K562 (cell line): ENCODE measurements at regions not wholly inside any gene's neighbourhood (a gene's known extent, or its start where the extent isn't known, plus 50 kb on each side); places are given as distances from the start of the nearest gene placed in this dataset.
"Not testable (repeated sequence)": the region's sequence is repeated elsewhere in the genome, so short reads cannot be mapped to it uniquely, and the experiment has no call there.

Experiments used
- ATAC-seq: fragments of 200-7000 bp; cut with Tn5 transposase; 3 replicates; pipeline ENCODE4 v1.9.1; 2020; ENCODE audit warnings: moderate library complexity
- BruUV-seq: library from RNA; stranded (reverse); fragments of 400-500 nt; replicated peaks from 2 replicates; lab custom pipeline; 2021; lab: Mats Ljungman, UMichigan
- CTCF ChIA-PET: fragments of 300-600 bp; formaldehyde crosslinking; extraction: SDS; loops from one replicate; lab custom pipeline; 2021; ENCODE audit warnings: low intra/inter-chr PET ratio; lab: Yijun Ruan, JAX
- POLR2A ChIA-PET: fragments of 300-600, 350-650 bp; sonication (Branson Sonifier 250); formaldehyde crosslinking; extraction: SDS; loops from one replicate; lab custom pipeline; 2021; ENCODE audit warnings: antibody characterized with exemption, inconsistent platforms; lab: Yijun Ruan, JAX
- DNase-seq, 4 experiments: peaks; one replicate each; pipeline versions ENCODE4 v3.0.0 to v3.0.0-alpha.2; 2011 to 2018; ENCODE audit warnings: low spot score in 3 of 4, mixed read lengths in 3 of 4; ENCODE audit errors: extremely low read depth in 1 of 4
- FAIRE-seq: peaks from 2 replicates; lab custom pipeline; 2011; peaks lifted over from hg19 to GRCh38; lab: Jason Lieb, UNC
- H2AFZ ChIP-seq: 2 replicates; pipeline ENCODE4 v1.6.0; 2011; ENCODE audit warnings: low read depth, low read length, control low read depth, inconsistent platforms
- H3K27ac ChIP-seq: fragments of 200-600 bp; 3 replicates; pipeline ENCODE4 v1.8.0; 2011; ENCODE audit warnings: low read depth, mild to moderate bottlenecking, control low read depth, inconsistent platforms, low read length, moderate library complexity, mixed read lengths; ENCODE audit errors: extremely low read depth
- H3K27me3 ChIP-seq, 2 experiments: fragments of 300-600 bp in 1 of 2; 2 replicates in 1 of 2; 3 replicates in 1 of 2; pipeline versions ENCODE4 v1.6.0 to v1.8.0; 2011; ENCODE audit warnings: inconsistent platforms in 2 of 2, low read length in 2 of 2, mild to moderate bottlenecking in 1 of 2, mixed read lengths in 1 of 2, moderate library complexity in 1 of 2; ENCODE audit not compliant: control insufficient read depth in 2 of 2, insufficient read depth in 2 of 2
- H3K36me3 ChIP-seq: fragments of 300-600 bp; 3 replicates; pipeline ENCODE4 v1.8.0; 2011; ENCODE audit warnings: mild to moderate bottlenecking, low read length, inconsistent platforms; ENCODE audit not compliant: control insufficient read depth, insufficient read depth
- H3K4me1 ChIP-seq, 2 experiments: fragments of 200-600 bp in 1 of 2; replicated peaks in 1 of 2; 2 replicates in 1 of 2; 3 replicates in 1 of 2; pipeline versions ENCODE4 v1.5.1 to v1.8.0; 2011; ENCODE audit warnings: inconsistent platforms in 2 of 2, low read length in 2 of 2, mild to moderate bottlenecking in 1 of 2, mixed read lengths in 1 of 2, moderate library complexity in 1 of 2; ENCODE audit not compliant: control insufficient read depth in 2 of 2, insufficient read depth in 2 of 2
- H3K4me2 ChIP-seq: 2 replicates; pipeline ENCODE4 v1.6.1; 2011; ENCODE audit warnings: low read length, control low read depth, inconsistent platforms, mixed read lengths; ENCODE audit not compliant: insufficient read depth
- H3K4me3 ChIP-seq: fragments of 200-600 bp; sonication (generic), shearing (Covaris generic); 2 replicates; pipeline ENCODE4 v1.5.1; 2016; ENCODE audit warnings: control low read depth, inconsistent platforms
- H3K79me2 ChIP-seq: fragments of 200-600 bp; 3 replicates; pipeline ENCODE4 v1.8.0; 2011; ENCODE audit warnings: low read length, inconsistent platforms; ENCODE audit not compliant: control insufficient read depth, insufficient read depth
- H3K9ac ChIP-seq, 2 experiments: 2 replicates each; pipeline versions ENCODE4 v1.6.0 to v1.6.1; 2011; ENCODE audit warnings: low read depth in 2 of 2, low read length in 2 of 2, control low read depth in 1 of 2, inconsistent platforms in 1 of 2, mild to moderate bottlenecking in 1 of 2, mixed read lengths in 1 of 2; ENCODE audit not compliant: insufficient read depth in 1 of 2
- H3K9me1 ChIP-seq: one replicate; pipeline ENCODE4 v1.6.0; 2011; ENCODE audit warnings: inconsistent platforms, mild to moderate bottlenecking, low read length, moderate library complexity; ENCODE audit not compliant: control insufficient read depth, insufficient read depth
- H3K9me3 ChIP-seq: replicated peaks from 2 replicates; pipeline ENCODE4 v1.5.1; 2011; ENCODE audit warnings: low read depth, low read length, inconsistent platforms; ENCODE audit not compliant: control insufficient read depth, insufficient read depth
- H4K20me1 ChIP-seq: replicated peaks from 2 replicates; pipeline ENCODE4 v1.6.1; 2011; ENCODE audit warnings: low read length, inconsistent platforms, mixed read lengths; ENCODE audit not compliant: control insufficient read depth, insufficient read depth
- RFX1 ChIP-seq: fragments of 450-650 bp; IDR thresholded peaks from 2 replicates; pipeline ENCODE4 v1.6.1; 2016; ENCODE audit warnings: mild to moderate bottlenecking, moderate library complexity
- WGBS: fragments of 100-300 bp; shearing (Covaris generic); methylation state at CpG from one replicate; pipeline ENCODE4 v1.1.6; 2016; ENCODE audit warnings: low coverage, mixed read lengths; ENCODE audit not compliant: insufficient coverage; ENCODE audit errors: missing lambda C conversion rate; 5-methylcytosine and 5-hydroxymethylcytosine counted together
- in situ Hi-C: fragments of 300-500 bp; cut with MboI; formaldehyde crosslinking; loops from 4 replicates; pipeline ENCODE4 v1.15.0; 2018; ENCODE audit warnings: inconsistent platforms, mixed read lengths
- intact Hi-C: fragments of 100-400 bp; cut with micrococcal nuclease; formaldehyde crosslinking; loops from 2 replicates; pipeline ENCODE4 v1.14.2; 2022

DNA sequence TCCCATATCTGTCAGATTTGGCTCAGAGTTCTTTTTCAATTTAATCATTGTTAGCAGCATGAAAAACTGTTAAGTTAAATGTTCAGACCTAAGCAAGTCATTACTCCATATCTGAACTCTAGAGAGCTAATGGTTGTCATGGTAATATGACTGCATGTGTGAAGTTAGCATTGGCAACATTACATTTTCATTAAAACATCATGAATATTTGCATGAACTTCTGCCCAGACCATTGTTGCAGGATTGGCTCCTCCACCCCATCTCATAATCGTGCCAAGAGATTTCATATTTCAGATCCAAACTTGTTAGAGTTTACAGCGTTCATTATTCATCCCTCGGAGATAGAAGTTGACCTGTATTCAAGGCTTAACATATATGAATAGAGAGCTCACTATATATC lies 75.5 kb upstream of the FOLH1 start:
- intact Hi-C loops, H3K27ac ChIP-seq, ATAC-seq, H3K4me3 ChIP-seq, H3K27me3 ChIP-seq, H3K9me1 ChIP-seq, H3K79me2 ChIP-seq, H3K36me3 ChIP-seq, H3K9ac ChIP-seq, H4K20me1 ChIP-seq, H3K9me3 ChIP-seq, CTCF ChIA-PET, POLR2A ChIA-PET, BruUV-seq, H3K4me2 ChIP-seq, in situ Hi-C loops, H3K4me1 ChIP-seq, FAIRE-seq, H2AFZ ChIP-seq, DNase-seq: not testable (repeated sequence)
- TF ChIP-seq RFX1: 0 out of 2 replicates have a peak, but pooled peaks have one; percentile 7
- WGBS: 0% methylated on average over 3 of the region's 3 CpGs

DNA sequence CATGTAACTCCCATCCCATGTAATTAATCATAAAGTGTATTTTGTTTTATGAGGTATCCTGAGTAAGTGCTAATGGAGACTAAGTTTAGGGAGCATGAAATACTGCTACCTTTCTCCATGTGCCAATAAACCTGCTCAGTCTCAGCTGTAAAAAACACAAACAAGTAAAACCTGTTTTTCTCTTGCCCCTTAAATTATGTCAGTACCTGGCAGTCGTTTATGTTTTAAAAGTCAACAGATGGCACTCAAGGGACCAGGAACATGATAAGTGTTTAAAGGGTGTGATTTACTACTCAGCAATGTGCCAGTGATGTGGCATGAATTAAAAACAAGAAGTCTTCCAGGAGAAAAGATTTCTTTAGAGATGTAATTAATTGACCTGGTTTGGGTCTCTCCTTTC lies 74.9 kb upstream of the FOLH1 start:
- intact Hi-C loops, H3K79me2 ChIP-seq, ATAC-seq, FAIRE-seq, H3K27ac ChIP-seq, H3K4me1 ChIP-seq, H3K4me3 ChIP-seq, H3K9ac ChIP-seq, DNase-seq, BruUV-seq, H2AFZ ChIP-seq, H3K27me3 ChIP-seq, H3K9me3 ChIP-seq, CTCF ChIA-PET, H3K4me2 ChIP-seq, POLR2A ChIA-PET, H4K20me1 ChIP-seq, H3K9me1 ChIP-seq, in situ Hi-C loops, H3K36me3 ChIP-seq: not testable (repeated sequence)
- whole genome bisulfite sequencing: 0% methylated on average over 1 of the region's 1 CpG

DNA sequence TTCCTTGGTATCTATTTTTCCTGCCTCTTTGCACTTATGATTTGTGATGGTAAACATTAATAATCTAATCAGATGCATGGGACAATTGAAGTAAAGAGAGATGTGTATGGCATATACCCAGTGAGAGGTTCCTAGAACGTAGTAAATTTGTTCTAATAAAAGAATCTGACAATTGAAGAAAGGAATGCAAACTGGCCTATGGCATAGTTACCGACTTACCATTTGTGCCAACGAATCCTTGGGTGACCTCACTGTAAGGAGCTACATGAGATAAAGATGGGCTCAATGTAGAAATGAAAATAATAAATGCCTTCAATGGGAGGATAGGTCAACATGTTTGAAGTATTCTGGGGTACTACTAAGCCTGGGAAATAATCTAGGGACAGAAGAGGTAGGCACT lies 73.7 kb upstream of the FOLH1 start:
- ATAC-seq, POLR2A ChIA-PET, BruUV-seq, H3K9me1 ChIP-seq, FAIRE-seq, H3K9me3 ChIP-seq, H3K4me3 ChIP-seq, in situ Hi-C loops, H3K36me3 ChIP-seq, H3K9ac ChIP-seq, H3K4me1 ChIP-seq, H3K4me2 ChIP-seq, H3K79me2 ChIP-seq, H3K27ac ChIP-seq, CTCF ChIA-PET, intact Hi-C loops, H2AFZ ChIP-seq, H3K27me3 ChIP-seq, H4K20me1 ChIP-seq, DNase-seq: not testable (repeated sequence)
- 3% methylated on average over 3 of the region's 3 CpGs for WGBS

DNA sequence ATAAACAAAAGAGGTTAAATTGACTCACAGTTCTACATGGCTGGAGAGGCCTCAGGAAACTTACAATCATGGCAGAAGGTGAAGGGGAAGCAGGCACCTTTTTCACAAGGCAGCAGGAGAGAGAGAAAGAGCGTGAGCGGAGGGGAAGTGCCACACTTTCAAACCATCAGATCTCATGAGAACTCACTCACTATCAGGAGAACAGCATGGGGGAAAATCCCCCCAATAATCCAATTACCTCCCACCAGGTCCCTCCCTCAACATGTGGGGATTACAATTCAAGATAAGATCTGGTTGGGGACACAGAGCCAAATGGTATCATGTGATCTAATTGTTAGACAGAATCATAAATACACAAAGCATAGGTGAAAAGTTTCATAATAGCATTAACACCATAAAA lies 69.5 kb upstream of the FOLH1 start:
- intact Hi-C loops, POLR2A ChIA-PET, H2AFZ ChIP-seq, FAIRE-seq, H3K36me3 ChIP-seq, in situ Hi-C loops, H3K4me3 ChIP-seq, H3K27ac ChIP-seq, H3K4me2 ChIP-seq, H3K79me2 ChIP-seq, BruUV-seq, H3K27me3 ChIP-seq, H3K4me1 ChIP-seq, DNase-seq, H4K20me1 ChIP-seq, ATAC-seq, H3K9me3 ChIP-seq, H3K9me1 ChIP-seq, CTCF ChIA-PET, H3K9ac ChIP-seq: not testable (repeated sequence)
- 5% methylated on average over 2 of the region's 2 CpGs for WGBS
